Activated CD4-positive, alpha-beta T cell treated with anti-CD3 and anti-CD28 coated beads for 24 hours (primary cell): ENCODE measurements at regions not wholly inside any gene's neighbourhood (a gene's known extent, or its start where the extent isn't known, plus 50 kb on each side); places are given as distances from the start of the nearest gene placed in this dataset.

Experiments used
- DNase-seq, 2 donors: peaks; one replicate each; pipeline ENCODE4 v3.0.0-alpha.2; 2020; ENCODE audit warnings: low read depth in 2 of 2

GRCh38 chr9:99750526-99750925 lies 71.2 kb upstream of the NR4A3 start:
- no peak for DNase-seq

GRCh38 chr9:99752417-99753109 lies 69.1 kb upstream of the NR4A3 start:
- no peak for DNase-seq

DNA sequence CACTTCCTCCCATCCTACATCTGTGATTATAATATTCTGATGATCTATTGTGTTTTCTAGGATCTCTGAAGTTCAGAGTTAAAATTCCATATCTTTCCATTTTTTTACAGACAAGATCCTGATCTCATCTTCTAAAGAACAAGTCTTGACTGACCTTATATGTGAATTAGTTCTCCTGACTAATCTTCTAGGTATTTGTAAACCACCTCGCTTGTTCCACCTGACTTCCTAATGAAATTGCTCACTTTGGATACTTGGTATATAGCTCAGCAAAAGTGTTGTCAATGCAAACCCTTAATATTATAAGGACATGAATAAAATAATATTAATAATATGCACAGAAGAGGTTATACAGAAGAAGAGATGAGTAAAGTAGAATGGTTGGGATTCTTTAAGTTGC lies 68.2 kb upstream of the NR4A3 start:
- DNase-seq: no peak

DNA sequence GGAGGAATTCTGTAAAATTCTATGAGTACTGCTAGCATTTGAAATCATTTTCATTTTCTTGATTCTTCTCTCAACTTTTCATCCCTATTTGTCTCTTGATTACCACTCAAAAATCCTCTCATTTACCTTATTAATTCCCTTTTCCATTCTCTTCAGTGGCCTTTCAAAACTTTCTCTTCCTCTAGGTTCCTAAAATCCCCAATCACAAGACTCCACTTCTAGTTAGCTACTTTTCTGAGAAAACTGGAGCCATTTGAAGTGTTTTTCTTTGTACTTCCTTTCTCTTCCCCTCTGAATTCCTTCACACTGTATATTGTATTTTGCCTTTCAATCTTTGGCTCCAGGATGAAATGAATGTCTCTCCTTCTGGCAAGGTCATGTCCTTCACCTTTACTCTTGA lies 61.3 kb upstream of the NR4A3 start:
- no peak for DNase-seq

DNA sequence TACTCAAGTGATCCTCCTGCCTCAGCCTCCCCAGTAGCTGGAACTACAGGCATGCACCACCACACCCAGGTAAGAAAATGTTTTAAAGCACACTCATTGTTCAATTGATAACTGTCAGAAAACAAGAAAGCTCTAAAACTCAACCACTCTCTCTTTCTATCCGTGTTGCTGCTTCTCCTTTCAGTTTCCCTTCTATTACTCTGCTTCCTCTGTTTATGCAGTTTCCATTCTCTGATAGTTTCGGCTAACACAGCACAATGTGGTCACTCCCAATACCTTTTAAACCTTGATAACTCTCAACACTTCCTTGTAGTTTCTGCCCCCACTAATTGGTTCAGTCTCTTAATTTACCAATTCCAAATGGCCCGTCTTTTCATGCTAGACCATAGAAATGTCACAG lies 59.2 kb upstream of the NR4A3 start:
- no peak for DNase-seq
